ENCODE measurements at regions not wholly inside any gene's neighbourhood (a gene's known extent, or its start where the extent isn't known, plus 50 kb on each side); places are given as distances from the start of the nearest gene placed in this dataset.

DNA sequence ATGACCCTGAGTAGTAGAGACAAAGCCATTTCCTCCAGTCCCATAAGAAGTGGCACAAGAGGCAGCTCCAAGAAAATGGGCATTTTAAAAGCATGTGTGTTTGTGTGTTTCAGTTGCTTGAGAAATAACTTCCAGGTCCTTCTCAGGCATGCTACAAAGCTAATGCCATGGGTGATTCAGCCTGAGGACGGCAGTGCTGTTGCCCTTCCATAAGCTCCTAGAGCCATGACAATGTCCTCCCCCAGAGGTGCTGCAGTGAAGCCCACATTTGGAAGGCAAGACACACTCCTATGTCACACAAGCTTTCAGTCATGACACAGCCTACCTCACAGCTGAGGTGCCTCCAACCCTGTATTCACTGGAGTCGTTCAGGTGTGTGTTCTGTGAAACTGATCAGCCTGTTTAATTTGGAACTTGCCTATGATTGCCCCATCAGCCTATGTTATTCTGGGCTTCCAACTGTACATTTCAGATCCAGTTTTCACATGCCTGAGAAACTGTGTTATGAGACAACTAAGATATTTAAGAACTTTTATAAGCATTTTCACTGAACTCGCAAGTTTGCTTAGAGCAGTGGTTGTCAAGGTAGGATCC is 213.6 kb downstream of the FOXO1 start:
- Histone ChIP-seq H3K27ac (ENCODE audit: low read depth in 2 of 2, low read length in 2 of 2) (no peak overlapping the region), H3K36me3 (ENCODE audit: control insufficient read depth in 2 of 3, insufficient read depth in 3 of 3, low read length in 3 of 3) (no peaks in the 10 kb centered on the region), H3K9ac (ENCODE audit: low read length in 3 of 3) (no peak overlapping the region), H3K4me3 (ENCODE audit: low read length in 3 of 3) (no peak overlapping the region), H3K27me3 (ENCODE audit: control insufficient read depth, insufficient read depth, low read length) (no peaks in the 10 kb centered on the region), H3K4me1 (ENCODE audit: control insufficient read depth in 2 of 3, insufficient read depth in 2 of 3, low read depth in 1 of 3, low read length in 3 of 3) (no peaks in the 10 kb centered on the region), H3K9me3 (ENCODE audit: control insufficient read depth in 2 of 3, insufficient read depth in 1 of 3, low read length in 3 of 3) (peaks cover 0 to 4% (median 0%) of the 10 kb centered on the region in 3 donors)
- TF ChIP-seq, protein P1, sequence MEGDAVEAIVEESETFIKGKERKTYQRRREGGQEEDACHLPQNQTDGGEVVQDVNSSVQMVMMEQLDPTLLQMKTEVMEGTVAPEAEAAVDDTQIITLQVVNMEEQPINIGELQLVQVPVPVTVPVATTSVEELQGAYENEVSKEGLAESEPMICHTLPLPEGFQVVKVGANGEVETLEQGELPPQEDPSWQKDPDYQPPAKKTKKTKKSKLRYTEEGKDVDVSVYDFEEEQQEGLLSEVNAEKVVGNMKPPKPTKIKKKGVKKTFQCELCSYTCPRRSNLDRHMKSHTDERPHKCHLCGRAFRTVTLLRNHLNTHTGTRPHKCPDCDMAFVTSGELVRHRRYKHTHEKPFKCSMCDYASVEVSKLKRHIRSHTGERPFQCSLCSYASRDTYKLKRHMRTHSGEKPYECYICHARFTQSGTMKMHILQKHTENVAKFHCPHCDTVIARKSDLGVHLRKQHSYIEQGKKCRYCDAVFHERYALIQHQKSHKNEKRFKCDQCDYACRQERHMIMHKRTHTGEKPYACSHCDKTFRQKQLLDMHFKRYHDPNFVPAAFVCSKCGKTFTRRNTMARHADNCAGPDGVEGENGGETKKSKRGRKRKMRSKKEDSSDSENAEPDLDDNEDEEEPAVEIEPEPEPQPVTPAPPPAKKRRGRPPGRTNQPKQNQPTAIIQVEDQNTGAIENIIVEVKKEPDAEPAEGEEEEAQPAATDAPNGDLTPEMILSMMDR (IDR thresholded peaks at IDR 0.05; ENCODE audit: borderline replicate concordance, extremely low read depth, insufficient read depth) = no peak
- FAIRE-seq (no peak), DNase-seq (no peak)
- intact Hi-C loops (cut with DNase I) = no loop called here

DNA sequence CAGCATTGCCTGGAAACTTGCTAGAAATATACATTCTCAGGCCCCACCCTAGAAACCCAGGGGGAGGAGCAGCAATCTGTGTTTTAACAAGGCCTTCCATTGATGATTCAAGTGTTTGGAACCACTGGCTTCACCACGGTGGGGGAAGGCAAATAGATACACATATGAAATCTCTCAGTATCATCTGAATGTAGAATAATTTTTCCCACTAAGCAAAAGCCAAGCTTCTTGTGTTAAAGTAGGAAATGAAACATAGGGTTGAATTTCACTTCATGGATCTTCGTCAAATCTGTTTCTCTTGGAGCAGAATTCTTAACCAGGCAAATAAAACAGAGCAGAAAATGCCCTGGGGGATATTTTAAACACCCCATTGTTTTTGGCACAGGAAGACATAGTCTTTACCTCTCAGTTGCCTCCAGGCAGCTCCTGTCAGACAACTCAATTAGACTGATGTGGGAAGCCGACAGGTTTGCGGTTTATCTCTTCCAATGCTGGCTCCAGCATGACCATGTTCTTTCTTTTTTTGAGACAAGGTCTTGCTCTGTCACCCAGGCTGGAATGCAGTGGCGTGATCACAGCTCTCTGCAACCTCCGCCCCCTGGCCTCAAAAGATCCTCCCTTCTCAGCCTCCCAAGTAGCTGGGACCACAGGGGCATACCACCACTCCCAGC is 213.0 kb downstream of the FOXO1 start:
- H3K4me3 ChIP-seq (ENCODE audit: low read length in 3 of 3) = no peak overlapping the region
- FAIRE-seq = no peak
- no peaks in the 10 kb centered on the region for H3K4me1 ChIP-seq (ENCODE audit: control insufficient read depth in 2 of 3, insufficient read depth in 2 of 3, low read depth in 1 of 3, low read length in 3 of 3)
- no peaks in the 10 kb centered on the region for H3K27me3 ChIP-seq (ENCODE audit: control insufficient read depth, insufficient read depth, low read length)
- no peaks in the 10 kb centered on the region for H3K36me3 ChIP-seq (ENCODE audit: control insufficient read depth in 2 of 3, insufficient read depth in 3 of 3, low read length in 3 of 3)
- intact Hi-C loops (cut with DNase I) = no loop called here
- TF ChIP-seq, protein P1 (IDR thresholded peaks at IDR 0.05; ENCODE audit: borderline replicate concordance, extremely low read depth, insufficient read depth) = no peak
- no peak overlapping the region for H3K9ac ChIP-seq (ENCODE audit: low read length in 3 of 3)
- peaks cover 0 to 4% (median 0%) of the 10 kb centered on the region in 3 donors for H3K9me3 ChIP-seq (ENCODE audit: control insufficient read depth in 2 of 3, insufficient read depth in 1 of 3, low read length in 3 of 3)
- no peak for DNase-seq
- H3K27ac ChIP-seq (ENCODE audit: low read depth in 2 of 2, low read length in 2 of 2) = no peak overlapping the region

DNA sequence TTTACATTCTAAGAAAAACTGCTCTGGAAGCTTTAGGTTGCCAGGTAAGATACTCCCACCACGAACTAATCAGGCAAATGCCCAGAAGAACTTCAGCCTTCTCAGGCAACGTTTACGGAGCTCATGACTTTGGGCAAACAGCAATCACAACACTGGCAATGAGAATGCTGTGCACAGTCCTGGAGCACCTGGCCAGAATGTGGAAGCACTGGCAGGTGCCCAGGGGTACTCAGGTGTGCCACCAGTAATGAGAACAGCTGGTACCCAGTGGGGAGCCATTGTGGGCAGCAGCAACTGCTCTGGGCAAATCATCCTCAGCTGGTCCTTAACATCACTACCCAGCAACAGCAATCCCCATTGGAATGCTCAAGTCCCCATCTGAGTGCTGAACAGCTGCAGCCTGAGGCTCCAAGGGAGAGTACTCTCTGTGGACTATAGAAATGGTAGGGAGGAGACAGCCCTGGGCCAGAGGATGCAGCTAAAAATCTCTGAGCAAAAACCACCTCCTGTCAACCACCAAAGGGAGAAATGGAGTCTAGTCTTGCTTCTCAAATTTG is 210.0 kb downstream of the FOXO1 start:
- H3K9me3 ChIP-seq (ENCODE audit: control insufficient read depth in 2 of 3, insufficient read depth in 1 of 3, low read length in 3 of 3) = peaks cover 0 to 2% (median 0%) of the 10 kb centered on the region in 3 donors
- no peak for DNase-seq
- intact Hi-C loops (cut with DNase I) = no loop called here
- no peak for FAIRE-seq
- no peak overlapping the region for H3K27ac ChIP-seq (ENCODE audit: low read depth in 2 of 2, low read length in 2 of 2)
- TF ChIP-seq, protein P1 (IDR thresholded peaks at IDR 0.05; ENCODE audit: borderline replicate concordance, extremely low read depth, insufficient read depth) = no peak
- H3K4me1 ChIP-seq (ENCODE audit: control insufficient read depth in 2 of 3, insufficient read depth in 2 of 3, low read depth in 1 of 3, low read length in 3 of 3) = no peaks in the 10 kb centered on the region
- H3K27me3 ChIP-seq (ENCODE audit: control insufficient read depth, insufficient read depth, low read length) = no peaks in the 10 kb centered on the region
- no peak overlapping the region for H3K9ac ChIP-seq (ENCODE audit: low read length in 3 of 3)
- H3K4me3 ChIP-seq (ENCODE audit: low read length in 3 of 3) = no peak overlapping the region
- H3K36me3 ChIP-seq (ENCODE audit: control insufficient read depth in 2 of 3, insufficient read depth in 3 of 3, low read length in 3 of 3) = no peaks in the 10 kb centered on the region
